Cardiac fibroblast (primary cell): ENCODE measurements at regions not wholly inside any gene's neighbourhood (a gene's known extent, or its start where the extent isn't known, plus 50 kb on each side); places are given as distances from the start of the nearest gene placed in this dataset.

Source experiments
- DNase-seq, 2 donors: peaks; one replicate each; pipeline versions ENCODE4 v3.0.0 to v3.0.0-alpha.2; 2010; ENCODE audit warnings: low read depth in 2 of 2
- H3K4me3 ChIP-seq, 2 donors: replicated peaks in 1 of 2; 1 replicate in 1 of 2; 2 replicates in 1 of 2; pipeline ENCODE4 v1.5.1; 2011; ENCODE audit warnings: low read depth in 2 of 2, low read length in 2 of 2, mild to moderate bottlenecking in 2 of 2, moderate library complexity in 1 of 2
- CTCF ChIP-seq: IDR thresholded peaks from one replicate; pipeline ENCODE4 v1.5.1; 2011; ENCODE audit warnings: low read depth, mild to moderate bottlenecking, low read length, inconsistent platforms

GRCh38 chrY:8544715-8545114 lies 792.5 kb upstream of the TSPY4 start:
- no peak for DNase-seq
- no peak overlapping the region for H3K4me3 ChIP-seq
- TF ChIP-seq CTCF, result no peak

- TF ChIP-seq CTCF, result no peak
- no peak for DNase-seq
- H3K4me3 ChIP-seq, result no peak overlapping the region
These were observed 789.3 kb upstream of the TSPY4 start for GRCh38 chrY:8547931-8548330.

GRCh38 chrY:8551323-8551722 lies 785.9 kb upstream of the TSPY4 start:
- H3K4me3 ChIP-seq, result no peak overlapping the region
- TF ChIP-seq CTCF, result no peak
- no peak for DNase-seq

GRCh38 chrY:8552168-8552805 lies 785.0 kb upstream of the TSPY4 start:
- DNase-seq, result no peak
- no peak for TF ChIP-seq CTCF
- H3K4me3 ChIP-seq, result no peak overlapping the region

GRCh38 chrY:8553614-8554013 lies 783.6 kb upstream of the TSPY4 start:
- DNase-seq, result no peak
- no peak for TF ChIP-seq CTCF
- no peak overlapping the region for H3K4me3 ChIP-seq

- TF ChIP-seq CTCF, result no peak
- no peak overlapping the region for H3K4me3 ChIP-seq
- DNase-seq, result no peak
These were observed 775.9 kb upstream of the TSPY4 start for GRCh38 chrY:8561385-8561784.
